Mammary epithelial cell (primary cell): ENCODE measurements at regions not wholly inside any gene's neighbourhood (a gene's known extent, or its start where the extent isn't known, plus 50 kb on each side); places are given as distances from the start of the nearest gene placed in this dataset.

Experiments used
- CTCF ChIP-seq, 2 donors: IDR thresholded peaks in 1 of 2; conservative IDR thresholded peaks in 1 of 2; 2 replicates each; pipeline ENCODE4 v1.5.1; 2011 to 2012; ENCODE audit warnings: inconsistent platforms in 2 of 2, low read length in 2 of 2, mild to moderate bottlenecking in 2 of 2, control low read depth in 1 of 2, low read depth in 1 of 2; ENCODE audit not compliant: insufficient read depth in 1 of 2; ENCODE audit errors: extremely low read depth in 1 of 2
- EZH2 ChIP-seq: IDR thresholded peaks from 2 replicates; pipeline ENCODE4 v1.6.1; 2012; ENCODE audit warnings: low read length, inconsistent platforms, borderline replicate concordance

DNA sequence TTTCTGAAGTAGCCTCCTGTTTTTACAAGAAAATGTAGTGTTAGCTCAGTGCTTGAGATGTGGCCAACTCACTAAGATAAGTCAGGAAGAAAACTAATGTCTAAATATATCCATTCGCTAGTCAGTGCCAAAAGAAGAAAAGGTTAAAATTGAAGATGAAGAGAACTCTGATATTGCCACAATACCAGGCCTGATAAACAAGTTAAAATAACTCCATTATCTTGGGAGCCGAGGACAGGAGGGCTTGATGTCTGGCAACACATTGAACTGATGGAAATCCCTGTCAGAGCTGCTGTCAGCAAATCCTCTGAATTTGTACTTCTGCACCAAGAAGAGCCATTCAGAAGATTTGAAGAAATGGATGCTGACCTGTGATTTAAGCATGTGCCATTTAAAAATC is 103.4 kb downstream of the LRRC70 start:
- no peak for TF ChIP-seq CTCF (conservative IDR thresholded peaks at IDR 0.05 in 1 of 2, IDR thresholded peaks at IDR 0.05 in 1 of 2; ENCODE audit: extremely low read depth in 1 of 2, insufficient read depth in 1 of 2, low read depth in 1 of 2, low read length in 2 of 2)
- TF ChIP-seq EZH2: no peak
